Prostate gland (tissue), 2 donors: ENCODE measurements at regions not wholly inside any gene's neighbourhood (a gene's known extent, or its start where the extent isn't known, plus 50 kb on each side); places are given as distances from the start of the nearest gene placed in this dataset.

Experiments used
- CTCF ChIP-seq, 4 experiments: fragments of 200-600 bp in 2 of 4; fragments of 450-650 bp in 2 of 4; sonication (generic) in 2 of 4; IDR thresholded peaks; 1 replicate in 3 of 4; 2 replicates in 1 of 4; pipeline ENCODE4 v1.5.1; 2016 to 2019; ENCODE audit warnings: antibody characterized with exemption in 4 of 4, mild to moderate bottlenecking in 2 of 4, moderate library complexity in 2 of 4
- POLR2AphosphoS5 ChIP-seq: sonication (generic); formaldehyde crosslinking; IDR thresholded peaks from one replicate; pipeline ENCODE4 v1.6.1; 2017; ENCODE audit warnings: antibody characterized with exemption

GRCh38 chr4:180578175-180578574 is 1665.0 kb upstream of the TENM3 start:
- TF ChIP-seq CTCF (IDR thresholded peaks at IDR 0.05) (no peak), POLR2AphosphoS5 (no peak)
